Dendritic cell treated with granulocyte-macrophage colony-stimulating factor and Interleukin-4, amounts not matched to agents 40 ng/mL and 50 ng/mL, for 4 days (primary cell): ENCODE measurements at regions not wholly inside any gene's neighbourhood (a gene's known extent, or its start where the extent isn't known, plus 50 kb on each side); places are given as distances from the start of the nearest gene placed in this dataset.

Experiments
- H3K27ac Mint-ChIP-seq: one replicate; pipeline ENCODE4 v1.8.0; 2022; ENCODE audit warnings: mild to moderate bottlenecking, mixed read lengths
- H3K27me3 Mint-ChIP-seq: one replicate; pipeline ENCODE4 v1.8.0; 2022; ENCODE audit warnings: mild to moderate bottlenecking, mixed read lengths
- H3K36me3 Mint-ChIP-seq: one replicate; pipeline ENCODE4 v1.8.0; 2022; ENCODE audit warnings: low read depth, mixed read lengths
- H3K4me1 Mint-ChIP-seq: one replicate; pipeline ENCODE4 v1.8.0; 2022; ENCODE audit warnings: low read depth, mixed read lengths
- H3K4me3 Mint-ChIP-seq: one replicate; pipeline ENCODE4 v1.8.0; 2022; ENCODE audit warnings: mild to moderate bottlenecking, moderate library complexity, mixed read lengths
- H3K9me3 Mint-ChIP-seq: one replicate; pipeline ENCODE4 v1.8.0; 2022; ENCODE audit warnings: mixed read lengths
- intact Hi-C: fragments of 100-400 bp; cut with micrococcal nuclease; formaldehyde crosslinking; loops from one replicate; pipeline ENCODE4 v1.15.0; 2022

GRCh38 chr6:761997-762396, 69.1 kb upstream of the EXOC2 start:
- peaks cover 21% of the 10 kb centered on the region for H3K9me3 Mint-ChIP-seq
- no peak overlapping the region for H3K4me3 Mint-ChIP-seq
- no peak overlapping the region for H3K27ac Mint-ChIP-seq
- intact Hi-C loops: no loop called here
- H3K4me1 Mint-ChIP-seq: no peaks in the 10 kb centered on the region
- H3K27me3 Mint-ChIP-seq: peaks cover 8% of the 10 kb centered on the region
- no peaks in the 10 kb centered on the region for H3K36me3 Mint-ChIP-seq

DNA sequence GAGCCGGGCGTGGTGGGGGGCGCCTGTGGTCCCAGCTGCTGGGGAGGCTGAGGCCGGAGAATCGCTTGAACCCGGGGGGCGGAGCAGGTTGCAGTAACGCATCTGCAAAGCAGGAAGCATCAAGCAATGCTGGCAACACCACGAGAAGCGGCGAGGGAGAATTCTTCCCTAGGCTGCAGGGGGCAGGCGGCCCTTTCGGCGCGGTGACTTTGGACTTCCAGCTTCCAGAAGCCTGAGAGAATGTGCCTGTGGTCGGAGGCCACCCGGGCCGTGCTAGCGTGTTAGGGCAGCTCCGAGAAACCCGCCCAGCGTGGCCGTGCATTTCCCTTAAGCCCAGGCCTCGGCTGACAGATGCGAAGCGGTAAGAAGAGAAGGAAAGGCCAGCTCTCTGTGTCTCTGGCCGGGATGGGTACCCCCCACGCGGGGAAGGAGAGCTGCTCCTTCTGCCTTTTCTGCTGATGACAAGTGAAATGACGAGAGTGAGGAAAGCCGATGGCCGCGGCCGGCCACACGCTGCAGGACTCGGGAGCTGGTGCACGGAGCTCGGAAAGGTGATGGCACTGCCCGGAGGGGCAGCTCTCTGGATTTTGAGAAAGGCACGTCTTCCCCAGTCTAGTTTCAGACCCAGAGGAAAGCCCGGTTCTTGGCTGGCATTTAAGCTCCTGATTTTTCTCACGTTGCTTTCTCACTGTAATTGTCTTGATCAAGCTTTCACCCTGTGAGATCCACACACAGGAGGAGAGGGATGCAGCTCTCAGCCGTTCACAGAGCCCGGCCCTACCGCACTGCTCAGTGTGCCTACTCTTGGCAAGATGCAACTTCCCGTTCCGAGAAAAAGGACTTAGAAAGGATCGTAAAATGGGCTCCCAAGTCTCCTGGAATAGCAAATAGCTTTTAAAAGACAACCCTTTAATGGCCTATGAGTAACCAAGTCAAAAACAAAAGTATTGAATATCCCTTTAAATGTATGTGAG, 68.3 kb upstream of the EXOC2 start:
- Mint-ChIP-seq H3K27me3 (peaks cover 6% of the 10 kb centered on the region), H3K4me3 (no peak overlapping the region), H3K4me1 (no peaks in the 10 kb centered on the region), H3K9me3 (peaks cover 27% of the 10 kb centered on the region), H3K36me3 (no peaks in the 10 kb centered on the region), H3K27ac (no peak overlapping the region)
- intact Hi-C loops: no loop called here

DNA sequence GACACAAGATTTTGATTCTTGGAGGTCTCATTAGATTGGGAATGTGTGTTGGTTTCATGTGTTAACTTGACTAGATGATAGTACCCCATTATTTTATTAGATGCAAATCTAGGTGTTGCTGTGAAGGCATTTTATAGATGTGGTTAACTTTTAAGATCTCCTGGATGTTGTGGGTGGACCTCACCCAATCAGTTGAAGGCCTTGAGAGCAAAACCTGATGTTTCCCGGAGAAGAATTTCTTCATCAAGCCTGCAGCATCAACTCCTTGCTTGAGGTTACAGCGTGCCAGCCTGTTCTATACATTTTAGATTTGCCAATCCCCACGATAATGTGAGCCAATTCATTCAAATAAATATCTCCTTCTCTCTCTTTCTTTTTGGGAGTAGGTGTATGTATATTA, 66.8 kb upstream of the EXOC2 start:
- Mint-ChIP-seq H3K9me3 (peaks cover 27% of the 10 kb centered on the region), H3K36me3 (no peaks in the 10 kb centered on the region), H3K4me1 (no peaks in the 10 kb centered on the region), H3K27me3 (peaks cover 5% of the 10 kb centered on the region), H3K4me3 (no peak overlapping the region), H3K27ac (no peak overlapping the region)
- intact Hi-C loops: no loop called here

DNA sequence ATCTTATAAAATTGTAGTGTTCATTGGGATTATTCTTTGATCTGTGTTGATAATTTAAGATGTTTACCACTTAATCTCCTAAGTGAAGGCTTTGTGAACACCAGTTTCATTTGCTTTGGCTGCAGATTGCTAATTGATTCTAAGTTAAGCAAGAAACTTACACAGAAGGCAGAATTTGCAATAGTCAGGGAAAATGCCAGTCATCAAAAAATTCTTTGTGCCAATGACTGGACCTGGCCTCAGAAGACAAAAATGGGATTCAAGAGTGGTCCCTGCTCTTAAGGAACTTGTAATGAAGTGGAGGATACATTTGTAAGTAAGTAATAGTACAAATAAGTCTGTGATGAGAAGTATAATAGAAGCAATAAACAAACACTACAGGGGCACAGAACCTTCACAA, 63.3 kb upstream of the EXOC2 start:
- Mint-ChIP-seq H3K36me3 (no peaks in the 10 kb centered on the region), H3K27me3 (peaks cover 1% of the 10 kb centered on the region)
- intact Hi-C loops: no loop called here

GRCh38 chr6:754202-754601, 61.3 kb upstream of the EXOC2 start:
- intact Hi-C loops: no loop called here
- Mint-ChIP-seq H3K9me3 (peaks cover 10% of the 10 kb centered on the region), H3K4me3 (no peak overlapping the region), H3K4me1 (no peaks in the 10 kb centered on the region), H3K27ac (no peak overlapping the region), H3K27me3 (peaks cover 1% of the 10 kb centered on the region), H3K36me3 (no peaks in the 10 kb centered on the region)

More for the DNA sequence above, 63.3 kb upstream of the EXOC2 start:
- H3K27ac Mint-ChIP-seq: no peak overlapping the region
- peaks cover 22% of the 10 kb centered on the region for H3K9me3 Mint-ChIP-seq
- no peaks in the 10 kb centered on the region for H3K4me1 Mint-ChIP-seq
- no peak overlapping the region for H3K4me3 Mint-ChIP-seq

GRCh38 chr6:753486-753885, 60.5 kb upstream of the EXOC2 start:
- Mint-ChIP-seq H3K27me3 (peaks cover 1% of the 10 kb centered on the region), H3K4me1 (no peaks in the 10 kb centered on the region), H3K9me3 (peaks cover 10% of the 10 kb centered on the region), H3K36me3 (no peaks in the 10 kb centered on the region), H3K27ac (no peak overlapping the region), H3K4me3 (no peak overlapping the region)
- intact Hi-C loops: no loop called here

DNA sequence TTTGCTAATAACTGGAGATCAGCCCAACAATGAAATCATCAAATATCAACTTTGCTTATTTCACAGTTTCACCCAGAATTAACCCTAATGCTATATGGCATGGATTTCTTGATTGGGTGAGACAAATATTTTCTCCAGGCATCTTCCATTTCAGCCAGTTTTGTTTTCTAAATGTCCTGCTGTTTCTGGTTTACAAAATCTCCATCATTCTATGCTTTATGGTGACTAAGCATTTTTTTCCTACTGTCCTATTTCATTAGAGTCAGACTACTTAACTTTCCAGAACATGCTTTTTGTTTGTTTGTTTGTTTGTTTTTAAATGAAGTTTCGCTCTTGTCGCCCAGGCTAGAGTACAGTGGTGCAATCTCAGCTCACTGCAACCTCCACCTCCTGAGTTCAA, 59.5 kb upstream of the EXOC2 start:
- Mint-ChIP-seq H3K36me3 (no peaks in the 10 kb centered on the region), H3K4me3 (no peak overlapping the region), H3K27me3 (peaks cover 1% of the 10 kb centered on the region), H3K27ac (no peak overlapping the region), H3K9me3 (peaks cover 10% of the 10 kb centered on the region), H3K4me1 (no peaks in the 10 kb centered on the region)
- intact Hi-C loops: no loop called here

GRCh38 chr6:751765-752164, 58.8 kb upstream of the EXOC2 start:
- no peaks in the 10 kb centered on the region for H3K36me3 Mint-ChIP-seq
- intact Hi-C loops: no loop called here
- H3K27ac Mint-ChIP-seq: no peak overlapping the region
- peaks cover 3% of the 10 kb centered on the region for H3K9me3 Mint-ChIP-seq
- H3K4me1 Mint-ChIP-seq: no peaks in the 10 kb centered on the region
- H3K27me3 Mint-ChIP-seq: peaks cover 1% of the 10 kb centered on the region
- no peak overlapping the region for H3K4me3 Mint-ChIP-seq

- intact Hi-C loops: no loop called here
- Mint-ChIP-seq H3K4me3 (no peak overlapping the region), H3K4me1 (no peaks in the 10 kb centered on the region), H3K27ac (no peak overlapping the region), H3K36me3 (no peaks in the 10 kb centered on the region), H3K9me3 (no peaks in the 10 kb centered on the region), H3K27me3 (peaks cover 1% of the 10 kb centered on the region)
These were observed 55.0 kb upstream of the EXOC2 start for GRCh38 chr6:747921-748320.

GRCh38 chr6:747028-747427, 54.1 kb upstream of the EXOC2 start:
- Mint-ChIP-seq H3K4me3 (no peak overlapping the region), H3K36me3 (no peaks in the 10 kb centered on the region), H3K27ac (no peak overlapping the region), H3K4me1 (no peaks in the 10 kb centered on the region), H3K27me3 (no peaks in the 10 kb centered on the region), H3K9me3 (no peaks in the 10 kb centered on the region)
- intact Hi-C loops: no loop called here

- H3K9me3 Mint-ChIP-seq: no peaks in the 10 kb centered on the region
- H3K27me3 Mint-ChIP-seq: no peaks in the 10 kb centered on the region
- no peaks in the 10 kb centered on the region for H3K4me1 Mint-ChIP-seq
- intact Hi-C loops: no loop called here
- no peaks in the 10 kb centered on the region for H3K36me3 Mint-ChIP-seq
- H3K27ac Mint-ChIP-seq: no peak overlapping the region
- no peak overlapping the region for H3K4me3 Mint-ChIP-seq
These were observed 51.9 kb upstream of the EXOC2 start for GRCh38 chr6:744666-745353.

GRCh38 chr6:743320-744096, 50.6 kb upstream of the EXOC2 start:
- Mint-ChIP-seq H3K4me3 (no peak overlapping the region), H3K27me3 (no peaks in the 10 kb centered on the region), H3K36me3 (no peaks in the 10 kb centered on the region), H3K27ac (no peak overlapping the region), H3K9me3 (no peaks in the 10 kb centered on the region), H3K4me1 (no peaks in the 10 kb centered on the region)
- intact Hi-C loops: no loop called here
